ENCODE measurements at regions not wholly inside any gene's neighbourhood (a gene's known extent, or its start where the extent isn't known, plus 50 kb on each side); places are given as distances from the start of the nearest gene placed in this dataset.

DNA sequence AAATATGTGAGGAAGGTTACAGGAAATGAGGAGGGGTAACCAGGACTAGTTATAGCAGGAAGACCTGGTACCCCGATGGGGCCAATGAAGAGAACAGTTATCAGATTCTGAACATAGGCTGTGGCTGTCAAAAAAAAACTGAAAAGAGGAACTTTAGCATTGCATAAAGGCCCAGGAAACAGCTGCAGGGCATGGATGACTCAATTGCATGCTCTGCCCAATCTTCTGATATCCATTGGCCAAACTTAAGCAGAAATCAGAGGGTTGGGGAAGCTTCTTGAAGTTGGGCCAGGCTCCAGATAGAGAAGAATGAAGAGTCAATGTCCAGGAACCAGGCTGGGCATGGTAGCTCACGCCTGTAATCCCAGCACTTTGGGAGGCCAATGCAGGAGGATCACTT lies 1222.4 kb upstream of the PRKX start:
- H4K5ac ChIP-seq (ENCODE audit: low read depth, low read length): no peak overlapping the region
- H4K20me1 ChIP-seq (ENCODE audit: insufficient read depth, low read length): no peaks in the 10 kb centered on the region
- no peak overlapping the region for H3K4me3 ChIP-seq (ENCODE audit: insufficient read depth, low read depth, low read length)
- no peak overlapping the region for H2BK5ac ChIP-seq (ENCODE audit: low read depth, low read length, poor library complexity, severe bottlenecking)
- no peak overlapping the region for H2BK120ac ChIP-seq (ENCODE audit: low read depth, low read length)
- no peak overlapping the region for H2AK5ac ChIP-seq (ENCODE audit: low read depth, low read length)
- no peak overlapping the region for H2BK15ac ChIP-seq (ENCODE audit: low read depth, low read length)
- H3K9ac ChIP-seq (ENCODE audit: low read depth, low read length): no peak overlapping the region
- no peaks in the 10 kb centered on the region for H3K79me1 ChIP-seq (ENCODE audit: low read depth in 1 of 2, low read length in 2 of 2)
- intact Hi-C loops (cut with micrococcal nuclease): no loop called here
- ATAC-seq (ENCODE audit: low read depth) (no peak), DNase-seq (no peak)
- POLR2A ChIA-PET (ENCODE audit: unreplicated experiment): no interaction called here
- TF ChIP-seq RAD21 (IDR thresholded peaks at IDR 0.05; ENCODE audit: low read length) (no peak), MAFK (IDR thresholded peaks at IDR 0.05; ENCODE audit: low read depth, low read length) (no peak), RFX5 (IDR thresholded peaks at IDR 0.05; ENCODE audit: low read depth, low read length) (no peak), SMC3 (IDR thresholded peaks at IDR 0.05; ENCODE audit: low read depth, low read length) (no peak), MAZ (IDR thresholded peaks at IDR 0.05; ENCODE audit: borderline replicate concordance, low read depth, low read length) (no peak), CEBPB (IDR thresholded peaks at IDR 0.05; ENCODE audit: low read depth, low read length) (no peak)
- TF ChIP-seq, protein P1, sequence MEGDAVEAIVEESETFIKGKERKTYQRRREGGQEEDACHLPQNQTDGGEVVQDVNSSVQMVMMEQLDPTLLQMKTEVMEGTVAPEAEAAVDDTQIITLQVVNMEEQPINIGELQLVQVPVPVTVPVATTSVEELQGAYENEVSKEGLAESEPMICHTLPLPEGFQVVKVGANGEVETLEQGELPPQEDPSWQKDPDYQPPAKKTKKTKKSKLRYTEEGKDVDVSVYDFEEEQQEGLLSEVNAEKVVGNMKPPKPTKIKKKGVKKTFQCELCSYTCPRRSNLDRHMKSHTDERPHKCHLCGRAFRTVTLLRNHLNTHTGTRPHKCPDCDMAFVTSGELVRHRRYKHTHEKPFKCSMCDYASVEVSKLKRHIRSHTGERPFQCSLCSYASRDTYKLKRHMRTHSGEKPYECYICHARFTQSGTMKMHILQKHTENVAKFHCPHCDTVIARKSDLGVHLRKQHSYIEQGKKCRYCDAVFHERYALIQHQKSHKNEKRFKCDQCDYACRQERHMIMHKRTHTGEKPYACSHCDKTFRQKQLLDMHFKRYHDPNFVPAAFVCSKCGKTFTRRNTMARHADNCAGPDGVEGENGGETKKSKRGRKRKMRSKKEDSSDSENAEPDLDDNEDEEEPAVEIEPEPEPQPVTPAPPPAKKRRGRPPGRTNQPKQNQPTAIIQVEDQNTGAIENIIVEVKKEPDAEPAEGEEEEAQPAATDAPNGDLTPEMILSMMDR (conservative IDR thresholded peaks at IDR 0.05; ENCODE audit: low read depth, low read length): no peak
- H3K4me1 ChIP-seq (ENCODE audit: control insufficient read depth, insufficient read depth, low read length): no peaks in the 10 kb centered on the region
- no TSS peak for BruUV-seq (replicated peaks)
- no peak overlapping the region for H3K4me2 ChIP-seq (ENCODE audit: low read depth, low read length)
- H3K36me3 ChIP-seq (ENCODE audit: control insufficient read depth, insufficient read depth, low read length): no peaks in the 10 kb centered on the region
- no peak overlapping the region for H3K4ac ChIP-seq (ENCODE audit: low read depth, low read length)
- H2BK20ac ChIP-seq (ENCODE audit: low read depth, low read length): no peak overlapping the region
- H4K91ac ChIP-seq (ENCODE audit: insufficient read depth, low read depth, low read length): no peak overlapping the region
- no peak overlapping the region for H3K27ac ChIP-seq (ENCODE audit: insufficient read depth, low read length)
- H2AFZ ChIP-seq (replicated peaks; ENCODE audit: low read length, poor library complexity): no peak overlapping the region
- no peak overlapping the region for H3K18ac ChIP-seq (ENCODE audit: low read depth, low read length)
- no peak overlapping the region for H4K8ac ChIP-seq (ENCODE audit: low read depth in 2 of 2, low read length in 2 of 2)
- no peak overlapping the region for H2AK9ac ChIP-seq (replicated peaks; ENCODE audit: low read depth, low read length, poor library complexity)
- no peaks in the 10 kb centered on the region for H3K27me3 ChIP-seq (ENCODE audit: control insufficient read depth, insufficient read depth, low read length)
- no peak overlapping the region for H3K56ac ChIP-seq (ENCODE audit: extremely low read depth, insufficient read depth, low read length)
- H3K9me1 ChIP-seq (ENCODE audit: insufficient read depth, low read length): no peaks in the 10 kb centered on the region
- H3K9me3 ChIP-seq (ENCODE audit: control insufficient read depth, insufficient read depth, low read length): 0 out of 2 replicates have a peak, but pooled peaks cover 3% of the 10 kb centered on the region
- 67% methylated on average over 1 of the region's 2 CpGs; no CpG with 5 or more reads in 1 of the 2 experiments for WGBS, 2 experiments (ENCODE audit: extremely low coverage in 2 of 2, insufficient read length in 1 of 2)
- dilution Hi-C loops (cut with HindIII; ENCODE audit: low sequenced_read_pairs, unreplicated experiment): no loop called here
- no peak overlapping the region for H3K14ac ChIP-seq (replicated peaks; ENCODE audit: low read depth, low read length)
- CTCF ChIA-PET: no interaction called here
- in situ Hi-C loops (cut with MboI; ENCODE audit: low sequenced_read_pairs): no loop called here
- H3K23ac ChIP-seq (ENCODE audit: low read depth, low read length): no peak overlapping the region

Measured in IMR-90 (cell line).